Right renal pelvis (tissue), 4 donors: ENCODE measurements at regions not wholly inside any gene's neighbourhood (a gene's known extent, or its start where the extent isn't known, plus 50 kb on each side); places are given as distances from the start of the nearest gene placed in this dataset.
"Not testable (repeated sequence)": the region's sequence is repeated elsewhere in the genome, so short reads cannot be mapped to it uniquely, and the experiment has no call there.

Experiments
- DNase-seq, 4 donors: peaks; one replicate each; pipeline ENCODE4 v3.0.0-alpha.2; 2013; ENCODE audit warnings: low read depth in 4 of 4, low spot score in 3 of 4, missing footprints in 1 of 4

DNA sequence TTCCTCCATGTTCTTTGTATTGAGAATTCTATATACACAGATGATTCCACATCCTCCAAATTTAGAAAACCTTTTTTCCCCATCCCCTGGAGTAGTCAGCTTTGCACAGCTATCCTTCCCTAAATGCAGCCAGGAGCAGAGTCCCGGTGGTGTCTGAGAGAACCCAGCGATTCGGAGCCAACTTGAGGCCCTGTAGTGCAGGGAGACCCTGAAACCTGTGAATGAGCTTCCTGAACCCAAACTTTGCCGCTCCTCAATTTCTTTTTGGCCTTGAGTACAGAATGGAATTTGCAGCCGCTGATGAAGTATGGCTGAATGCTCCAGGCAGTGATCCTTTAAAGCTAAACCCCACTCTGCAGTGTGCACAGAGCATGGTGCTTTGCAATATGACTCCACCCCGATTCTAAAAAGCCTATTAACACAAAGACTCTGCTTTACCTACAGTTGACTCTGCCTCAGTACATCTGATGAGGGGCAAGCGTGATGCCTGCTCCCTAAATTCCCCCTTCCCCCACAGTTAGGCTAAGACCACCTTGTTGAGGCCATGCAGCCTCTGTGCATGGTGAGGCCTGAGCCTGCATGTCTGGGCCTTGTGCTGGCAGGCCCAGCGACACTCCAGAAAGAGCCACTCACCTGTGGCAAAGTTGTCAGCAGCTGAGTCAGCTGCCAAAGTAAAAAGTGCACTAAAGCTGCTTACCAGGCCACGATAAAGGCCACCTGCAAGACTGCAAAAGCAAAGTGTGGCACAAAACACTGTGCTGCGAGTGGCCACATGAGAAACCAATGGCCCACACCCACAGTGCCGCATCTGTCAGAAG lies 82.1 kb downstream of the PLEKHG1 start:
- no peak for DNase-seq

DNA sequence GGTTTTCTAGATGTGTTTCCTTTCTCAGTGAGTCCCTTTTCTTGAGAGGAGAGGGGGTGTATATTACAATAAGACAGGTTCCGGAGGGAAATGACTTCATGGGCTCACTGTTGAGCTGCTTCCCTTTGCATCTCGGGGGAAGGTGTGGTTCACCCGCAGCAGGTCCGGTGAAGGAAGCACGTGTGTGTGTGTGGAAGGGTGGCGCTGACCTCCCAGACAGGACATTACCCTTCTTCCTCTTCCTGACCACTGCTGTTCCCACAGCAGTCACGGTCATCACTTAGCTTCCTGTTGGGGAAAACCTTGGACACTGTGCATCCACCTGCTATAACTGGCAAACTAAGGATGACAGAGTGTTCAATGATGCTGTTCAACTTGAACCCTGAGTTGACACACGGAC lies 83.6 kb downstream of the PLEKHG1 start:
- no peak for DNase-seq

DNA sequence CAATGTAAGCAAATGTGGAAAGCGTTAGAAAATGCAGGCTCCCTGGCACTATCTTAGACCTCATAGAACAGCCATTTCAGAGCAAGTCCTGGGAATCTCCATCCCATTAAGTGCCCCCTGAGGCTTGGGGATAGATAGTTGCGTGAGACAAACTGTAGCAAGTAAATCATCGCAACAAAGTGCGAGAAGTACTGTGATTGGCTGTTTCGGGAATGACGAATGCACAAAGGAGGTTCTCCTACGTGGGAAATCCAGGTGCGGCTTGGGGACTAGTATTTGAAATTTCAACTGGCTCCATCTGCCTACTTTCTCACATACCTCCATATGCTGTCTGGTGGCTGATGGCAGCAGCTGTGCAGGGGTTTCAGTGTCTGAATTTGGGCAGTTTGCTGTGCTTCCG lies 84.5 kb downstream of the PLEKHG1 start:
- DNase-seq: no peak

DNA sequence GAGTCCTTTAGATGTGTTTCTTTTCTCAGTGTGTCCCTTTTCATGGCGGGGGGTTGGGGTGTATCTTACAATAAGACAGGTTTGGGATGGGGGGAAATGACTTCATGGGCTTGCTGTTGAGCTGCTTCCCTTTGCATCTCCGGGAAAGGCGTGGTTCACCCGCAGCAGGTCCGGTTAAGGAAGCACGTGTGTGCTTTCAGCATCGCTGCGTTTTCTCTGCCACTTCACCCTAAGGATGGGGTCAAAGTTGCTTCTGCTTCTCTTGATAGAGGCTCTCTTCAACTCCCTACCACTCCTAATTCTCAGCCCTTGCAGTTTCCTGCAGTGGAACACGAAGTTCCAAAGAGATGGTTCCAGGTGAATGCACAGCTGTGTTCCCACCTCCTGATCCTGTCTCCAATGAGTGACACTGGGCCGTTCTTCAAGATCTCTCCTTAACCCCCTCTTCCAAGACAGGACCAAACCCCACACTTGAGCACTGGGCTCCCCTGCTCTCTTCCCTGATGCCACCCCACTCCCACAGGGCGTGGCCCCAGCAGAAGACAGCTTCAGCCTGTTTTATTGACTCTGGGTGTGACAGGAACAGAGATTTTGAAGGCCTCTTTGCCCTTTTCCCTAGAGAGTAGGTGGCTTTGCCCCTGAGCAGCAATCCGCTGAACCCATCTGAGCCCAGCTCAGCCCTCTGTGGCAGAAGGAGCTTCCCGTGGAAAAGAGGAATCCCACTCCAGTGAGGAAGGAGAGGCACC lies 85.2 kb downstream of the PLEKHG1 start:
- no peak for DNase-seq

DNA sequence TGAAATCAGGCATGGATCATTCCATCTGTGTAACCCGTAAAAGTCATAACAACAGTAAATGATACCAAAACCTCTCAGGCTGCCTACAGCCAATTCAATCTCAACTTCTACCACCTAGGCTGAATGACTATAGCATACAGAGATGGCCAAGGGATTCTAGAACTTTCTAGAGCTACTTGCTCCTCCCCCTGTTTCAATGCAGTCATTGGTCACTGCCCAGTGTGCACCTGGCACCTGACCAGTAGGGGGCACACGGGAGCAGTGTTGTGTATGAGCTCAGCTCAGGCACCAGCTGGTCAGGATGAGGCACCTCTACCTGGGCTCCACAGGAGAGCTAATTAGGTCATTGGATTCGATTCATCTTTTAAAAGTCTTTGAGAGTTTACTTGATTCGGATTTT lies 86.2 kb downstream of the PLEKHG1 start:
- no peak for DNase-seq

GRCh38 chr6:150686566-150686965 lies 86.9 kb downstream of the PLEKHG1 start:
- no peak for DNase-seq

- DNase-seq: no peak
These were observed 87.8 kb downstream of the PLEKHG1 start for GRCh38 chr6:150687508-150687907.

- no peak for DNase-seq
These were observed 90.4 kb downstream of the PLEKHG1 start for GRCh38 chr6:150689900-150690590.

GRCh38 chr6:150690681-150691080 lies 91.0 kb downstream of the PLEKHG1 start:
- no peak for DNase-seq

- DNase-seq: no peak
These were observed 91.8 kb downstream of the PLEKHG1 start for GRCh38 chr6:150691463-150691862.

GRCh38 chr6:150692604-150693003 lies 92.9 kb downstream of the PLEKHG1 start:
- DNase-seq: no peak

- DNase-seq: no peak
These were observed 95.2 kb downstream of the PLEKHG1 start for GRCh38 chr6:150694889-150695288.

DNA sequence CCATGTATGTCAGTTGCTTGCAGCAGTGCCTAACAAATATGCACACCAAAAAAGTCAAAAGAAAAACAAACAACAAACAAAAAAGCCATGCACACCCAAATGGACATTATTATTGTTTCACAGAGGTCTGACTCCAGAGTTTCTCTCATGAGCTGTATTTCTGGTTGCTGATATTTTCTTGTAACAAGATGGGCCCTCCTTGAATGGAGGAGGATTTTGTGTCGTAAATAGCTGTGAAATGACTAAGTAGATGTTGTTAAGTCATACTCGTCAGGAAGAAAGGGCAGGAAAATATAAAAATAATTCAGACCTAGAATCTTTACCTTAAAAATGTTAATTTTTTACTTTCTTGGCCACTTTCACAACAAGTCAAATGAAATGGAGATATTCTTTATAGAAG lies 96.0 kb downstream of the PLEKHG1 start:
- no peak for DNase-seq

- no peak for DNase-seq
These were observed 96.5 kb downstream of the PLEKHG1 start for GRCh38 chr6:150696190-150696589.

DNA sequence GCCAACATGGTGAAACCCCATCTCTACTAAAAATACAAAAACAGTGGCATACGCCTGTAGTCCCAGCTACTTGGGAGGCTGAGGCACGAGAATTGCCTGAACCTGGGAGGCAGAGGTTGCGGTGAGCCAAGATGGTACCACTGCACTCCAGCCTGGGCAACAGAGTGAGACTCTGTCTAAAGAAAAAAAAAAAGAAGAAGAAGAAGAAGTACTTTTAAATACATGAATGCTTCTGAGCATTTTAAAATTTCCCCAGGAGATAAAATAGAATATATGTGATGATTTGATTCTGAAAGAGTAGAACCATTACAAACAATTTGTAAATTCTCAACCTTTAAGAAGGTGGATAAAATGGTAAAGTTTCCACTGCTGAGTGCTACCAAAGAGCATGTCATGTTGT lies 97.2 kb downstream of the PLEKHG1 start:
- DNase-seq: not testable (repeated sequence)

- DNase-seq: no peak
These were observed 97.8 kb downstream of the PLEKHG1 start for GRCh38 chr6:150697515-150697914.

- no peak for DNase-seq
These were observed 98.7 kb downstream of the PLEKHG1 start for GRCh38 chr6:150698391-150698790.

DNA sequence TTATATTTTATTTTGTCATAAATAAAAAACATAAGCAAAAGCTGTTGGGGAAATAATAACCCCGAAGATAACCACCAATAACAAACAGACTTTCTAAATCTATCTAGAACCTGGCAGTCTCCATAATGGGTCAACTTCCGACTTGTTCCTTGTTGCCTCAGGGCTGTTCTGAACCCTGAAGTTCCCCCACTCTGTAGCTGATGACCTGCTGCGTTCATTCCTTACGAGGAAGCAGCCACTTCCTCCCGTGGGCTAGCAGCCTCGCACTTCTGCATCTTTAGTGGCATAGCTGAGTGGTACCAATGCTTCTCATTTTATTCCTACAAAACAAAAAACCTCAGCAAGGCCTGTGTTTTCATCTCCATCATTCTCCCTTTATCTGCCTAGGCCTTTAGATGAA lies 103.0 kb downstream of the PLEKHG1 start:
- no peak for DNase-seq

GRCh38 chr6:150704447-150705192 lies 104.9 kb downstream of the PLEKHG1 start:
- no peak for DNase-seq

DNA sequence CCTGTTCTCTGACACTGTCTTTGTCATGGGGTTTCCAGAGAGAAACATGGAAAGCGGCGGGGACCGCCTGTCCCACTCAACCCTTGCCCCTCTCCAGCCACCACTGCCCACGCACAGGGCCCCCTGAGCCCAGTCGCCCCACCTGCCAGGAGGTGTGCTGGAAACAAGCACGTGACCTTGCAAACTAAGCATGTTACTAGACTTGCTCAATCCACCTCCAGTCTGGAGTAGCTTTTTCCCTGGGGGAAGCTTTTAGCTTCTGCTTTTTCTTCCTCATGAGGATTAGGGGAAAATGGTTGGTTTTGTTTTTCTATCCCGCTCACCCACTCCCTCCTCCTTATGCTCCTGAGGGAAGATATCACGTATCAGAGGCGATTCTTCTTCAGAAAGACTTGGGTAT lies 105.7 kb downstream of the PLEKHG1 start:
- DNase-seq: no peak

DNA sequence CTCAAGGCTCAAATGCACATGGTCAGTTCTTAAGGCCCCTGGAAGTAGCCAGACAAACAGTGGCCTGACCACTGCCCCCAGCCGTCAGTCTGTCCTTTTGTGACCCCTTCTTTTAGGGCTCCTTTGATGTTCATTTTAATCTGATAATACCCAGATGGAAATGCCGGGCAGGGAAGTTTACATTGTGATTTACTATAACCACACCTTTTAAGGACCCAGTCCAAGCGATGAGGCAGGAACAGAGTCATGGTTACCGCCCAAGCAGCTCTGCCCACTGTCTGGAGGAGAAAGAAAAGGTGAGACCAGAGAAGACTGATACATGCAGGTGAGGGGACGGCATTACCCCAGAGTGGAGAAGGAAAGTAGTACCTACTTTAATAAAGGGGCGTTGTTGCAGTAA lies 110.6 kb downstream of the PLEKHG1 start:
- DNase-seq: no peak
